HG03439 (cell line): ENCODE measurements at regions not wholly inside any gene's neighbourhood (a gene's known extent, or its start where the extent isn't known, plus 50 kb on each side); places are given as distances from the start of the nearest gene placed in this dataset.
"Not testable (repeated sequence)": the region's sequence is repeated elsewhere in the genome, so short reads cannot be mapped to it uniquely, and the experiment has no call there.

Experiments used
- ATAC-seq: cut with Tn5 transposase; IDR thresholded peaks from one replicate; pipeline ENCODE4 v1.9.1; 2021; ENCODE audit warnings: mild to moderate bottlenecking, moderate library complexity; ENCODE audit not compliant: unreplicated experiment

GRCh38 chr10:4186849-4187540 is 402.0 kb upstream of the KLF6 start:
- ATAC-seq: no peak

GRCh38 chr10:4183761-4184261 is 398.8 kb upstream of the KLF6 start:
- no peak for ATAC-seq

DNA sequence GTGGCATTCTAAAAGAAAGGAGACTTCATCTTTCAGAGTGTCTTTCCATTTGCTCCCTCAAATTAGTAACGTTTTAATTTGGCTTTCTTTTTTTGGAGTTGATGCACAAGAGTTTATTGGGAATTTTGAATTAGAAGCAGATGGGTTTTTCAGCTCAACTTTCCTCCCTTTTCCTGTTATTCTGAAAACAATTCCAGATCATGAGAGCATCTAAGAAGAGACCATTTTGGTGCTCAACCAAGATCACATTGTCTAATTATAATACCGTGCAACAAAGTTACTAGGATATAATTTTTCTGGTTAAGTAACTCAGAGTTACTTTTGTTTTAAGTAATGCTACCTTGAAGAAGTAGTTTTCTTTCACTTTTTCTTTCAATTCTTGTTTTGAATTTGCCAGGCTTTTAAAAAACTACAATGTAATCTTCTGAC is 396.6 kb upstream of the KLF6 start:
- no peak for ATAC-seq

GRCh38 chr10:4181081-4181480 is 396.1 kb upstream of the KLF6 start:
- ATAC-seq: no peak

GRCh38 chr10:4177791-4178190 is 392.8 kb upstream of the KLF6 start:
- no peak for ATAC-seq

DNA sequence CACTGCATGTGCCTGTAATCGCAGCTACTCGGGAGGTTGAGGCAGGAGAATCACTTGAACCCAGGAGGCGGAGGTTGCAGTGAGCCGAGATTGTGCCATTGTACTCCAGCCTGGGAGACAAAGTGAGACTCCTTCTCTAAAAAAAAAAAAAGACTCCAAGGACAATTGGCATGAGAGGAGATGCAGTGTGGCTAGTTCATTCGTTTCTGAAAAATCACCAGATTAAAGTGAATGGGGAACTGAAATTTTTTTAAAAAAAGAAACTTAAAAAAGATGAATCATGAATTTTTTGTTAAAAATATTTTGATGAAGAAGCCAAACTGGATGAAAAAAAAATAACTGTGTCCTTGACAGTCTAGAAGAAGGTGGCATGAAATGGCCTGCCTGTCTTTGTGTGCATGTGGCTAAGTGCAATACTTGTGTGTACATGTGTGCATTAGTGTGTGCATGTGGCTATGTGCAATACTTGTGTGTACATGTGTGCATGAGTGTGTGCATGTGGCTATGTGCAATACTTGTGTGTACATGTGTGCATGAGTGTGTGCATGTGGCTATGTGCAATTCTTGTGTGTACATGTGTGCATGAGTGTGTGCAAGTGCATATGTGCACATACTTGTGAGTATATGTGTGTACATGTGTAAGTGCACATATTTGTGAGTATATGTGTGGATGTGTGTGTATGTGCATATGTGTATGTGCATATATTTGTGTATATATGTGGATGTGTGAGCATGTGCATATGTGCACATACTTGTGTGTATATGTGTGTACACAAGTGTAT is 391.7 kb upstream of the KLF6 start:
- ATAC-seq: no peak

DNA sequence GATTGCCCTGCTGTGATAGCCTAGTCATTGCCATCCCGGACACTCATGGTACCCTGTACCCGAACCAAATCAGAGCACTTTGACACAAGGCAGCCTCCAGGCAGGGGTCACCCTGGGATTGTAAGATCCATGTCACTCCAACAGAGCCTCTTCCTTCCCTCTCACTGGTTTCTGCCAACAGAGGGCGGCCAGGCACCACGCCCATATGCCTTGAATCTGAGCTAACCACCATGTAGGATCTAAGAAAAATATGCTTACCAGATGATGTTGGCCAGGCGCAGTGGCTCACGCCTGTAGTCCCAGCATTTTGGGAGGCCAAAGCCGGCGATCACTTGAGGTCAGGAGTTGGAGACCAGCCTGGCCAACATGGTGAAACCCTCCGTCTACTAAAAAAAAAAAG is 389.2 kb upstream of the KLF6 start:
- no peak for ATAC-seq

DNA sequence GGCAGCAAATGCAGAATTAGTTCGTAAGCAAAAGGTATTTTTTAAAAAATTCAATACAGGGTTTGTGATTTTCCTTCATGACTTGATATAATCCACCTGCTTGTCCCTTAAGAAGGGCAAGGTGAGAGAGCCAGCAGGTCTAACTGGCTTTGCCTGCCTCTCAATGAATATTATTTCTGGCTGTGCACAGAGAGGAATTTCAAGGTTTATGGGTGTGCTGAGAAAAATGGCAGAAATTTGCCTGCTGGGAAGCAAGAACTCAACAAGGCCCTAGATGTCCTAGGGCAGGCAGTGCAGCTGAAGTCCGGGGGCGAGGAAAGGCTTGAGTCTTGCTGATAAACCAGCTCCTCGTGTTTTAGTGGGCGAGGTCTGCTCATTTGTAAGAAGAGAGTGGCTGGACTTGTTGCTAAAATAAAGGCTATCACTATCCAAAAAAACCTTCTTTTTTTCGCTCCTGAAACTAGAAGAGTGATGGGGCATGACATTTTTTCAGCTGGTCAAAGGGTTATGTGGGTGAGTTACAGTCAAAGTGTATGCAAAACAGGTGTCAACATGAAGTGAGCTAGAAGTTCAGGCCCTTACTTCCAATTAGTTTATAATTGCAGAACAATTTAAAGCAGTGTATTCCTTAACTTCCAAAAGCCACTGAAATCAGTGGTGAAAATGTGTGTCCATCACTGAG is 385.8 kb upstream of the KLF6 start:
- no peak for ATAC-seq

DNA sequence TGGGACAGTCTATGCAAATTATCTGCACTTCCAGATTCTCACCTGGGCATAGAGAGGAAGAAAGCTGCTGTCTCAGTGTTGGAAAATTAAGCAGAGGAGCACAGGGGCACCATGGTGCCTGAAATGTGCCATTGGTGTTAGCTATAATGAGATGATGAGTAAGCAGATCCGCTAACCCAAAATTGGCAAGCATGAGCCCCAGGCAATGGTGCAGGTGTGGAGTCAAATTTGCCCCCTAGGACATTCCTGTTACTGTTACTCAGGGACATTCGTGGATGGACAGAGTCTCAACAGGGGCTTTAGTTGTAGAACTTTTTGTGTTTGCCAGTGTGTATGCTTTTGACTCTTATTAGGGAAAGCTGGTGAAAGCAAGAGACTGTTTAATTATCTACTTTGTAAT is 385.2 kb upstream of the KLF6 start:
- ATAC-seq: no peak

DNA sequence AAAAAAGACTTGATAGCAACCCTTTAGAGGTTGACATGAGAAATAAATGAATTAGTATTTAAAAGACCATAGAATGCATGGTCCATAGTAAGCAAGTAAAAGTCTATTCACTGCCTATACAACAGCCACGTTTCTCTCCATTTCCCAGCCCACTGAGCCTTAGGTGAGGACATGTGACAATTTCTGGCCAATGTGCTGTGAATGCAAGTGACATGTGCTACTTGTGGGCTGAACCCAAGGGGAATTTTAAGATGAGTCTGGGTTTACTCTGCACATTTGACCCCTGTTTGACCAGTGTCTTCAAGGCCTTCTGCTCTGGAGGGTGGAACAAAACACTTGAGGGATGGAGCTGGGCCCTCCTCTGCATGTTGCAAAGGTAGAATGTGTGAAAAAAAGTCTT is 384.4 kb upstream of the KLF6 start:
- no peak for ATAC-seq

DNA sequence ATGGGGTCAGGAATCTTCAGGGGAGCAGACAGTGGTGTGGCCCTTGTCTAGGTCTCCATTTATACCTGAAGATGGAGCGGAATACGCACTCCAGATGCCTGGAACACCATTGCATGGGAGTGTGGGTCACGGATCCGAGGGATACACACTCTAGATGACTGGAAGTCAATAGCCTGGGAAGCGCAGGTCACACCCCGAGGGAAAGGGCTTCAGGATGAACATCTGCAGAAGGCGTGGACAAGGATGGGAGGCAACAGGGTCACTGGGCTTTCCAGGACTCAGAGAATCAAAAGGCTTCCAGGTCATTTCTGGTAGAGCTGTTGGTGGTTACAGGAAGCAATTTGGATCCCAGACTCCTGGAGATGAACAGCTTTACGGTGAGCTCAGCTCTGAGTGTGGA is 382.2 kb upstream of the KLF6 start:
- ATAC-seq: no peak

DNA sequence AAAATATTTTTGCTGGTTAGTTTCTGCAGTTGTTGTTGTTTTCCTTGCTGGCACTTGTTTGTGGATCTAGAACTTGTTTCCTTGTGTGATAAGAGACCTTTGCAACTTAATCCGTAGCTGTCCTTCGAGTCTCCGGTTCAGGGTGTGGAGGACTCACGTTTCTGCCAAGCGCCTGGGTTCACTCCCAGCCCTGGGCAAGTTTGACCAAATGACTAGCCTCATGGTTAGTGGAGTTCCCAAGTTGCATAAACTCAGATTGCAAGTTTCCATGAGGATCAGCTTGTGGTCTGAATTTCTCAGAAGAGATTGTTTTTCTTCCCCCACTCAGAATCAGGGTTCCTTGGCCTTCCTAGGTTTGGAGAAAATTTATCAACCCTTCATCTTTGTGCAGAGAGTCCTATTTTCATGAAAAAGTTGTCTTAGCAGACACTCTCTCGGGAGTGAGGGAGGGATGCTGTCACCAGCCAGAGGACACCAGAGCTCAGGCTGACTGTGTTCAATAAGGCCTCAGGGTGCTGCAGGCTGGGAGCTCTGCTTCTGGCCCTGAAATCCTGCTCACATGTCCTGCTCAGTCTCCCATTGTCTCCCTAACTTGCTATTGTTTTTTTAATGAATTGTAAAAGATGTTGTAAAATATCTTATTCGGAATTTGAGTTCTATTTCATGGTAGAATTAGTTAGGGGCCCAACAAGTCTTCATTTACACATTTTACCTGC is 377.7 kb upstream of the KLF6 start:
- ATAC-seq: no peak

DNA sequence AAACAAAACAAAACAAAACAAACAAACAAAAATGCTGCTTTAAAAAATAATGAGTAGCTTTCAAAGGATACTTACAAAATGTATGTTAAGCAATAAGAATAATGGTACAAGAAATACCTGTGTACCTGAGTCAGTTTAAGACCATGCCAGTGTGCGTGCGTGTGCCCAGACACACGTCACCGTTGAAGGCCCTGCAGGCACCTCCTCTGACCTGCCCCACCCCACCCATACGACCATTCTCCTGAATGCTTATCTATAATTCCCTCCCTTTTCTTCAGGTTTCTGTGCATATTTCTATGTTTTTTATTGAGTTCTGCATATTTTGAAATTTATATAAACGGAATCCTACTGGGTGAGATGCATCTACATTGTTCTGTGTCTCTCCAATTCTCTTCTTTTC is 374.2 kb upstream of the KLF6 start:
- ATAC-seq: no peak

DNA sequence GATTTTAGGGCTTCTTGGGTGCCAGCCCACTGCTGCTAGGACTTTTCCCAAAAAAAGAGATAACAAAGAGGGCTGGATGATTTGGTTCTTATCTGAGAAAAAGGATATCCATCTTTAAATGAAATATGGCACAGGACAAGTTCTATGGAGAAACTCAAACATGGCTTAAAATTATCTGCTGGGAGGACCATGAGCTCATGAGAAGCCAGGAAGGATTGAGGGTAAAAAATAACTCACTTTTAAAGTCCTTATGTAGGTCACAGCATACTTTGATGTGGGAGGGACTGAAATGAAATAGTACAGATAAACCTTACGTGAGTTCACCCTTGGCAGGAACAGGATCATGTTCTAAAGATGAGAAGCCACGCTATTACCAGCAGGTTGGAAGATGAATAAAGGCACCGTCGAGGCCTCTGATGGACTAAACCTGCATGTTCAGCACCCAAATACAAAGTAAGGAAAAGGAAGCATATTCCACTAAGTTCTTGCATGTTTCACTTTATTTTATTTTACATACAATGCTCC is 369.2 kb upstream of the KLF6 start:
- ATAC-seq: no peak

- ATAC-seq: no peak
These were observed 366.5 kb upstream of the KLF6 start for GRCh38 chr10:4151466-4151865.

DNA sequence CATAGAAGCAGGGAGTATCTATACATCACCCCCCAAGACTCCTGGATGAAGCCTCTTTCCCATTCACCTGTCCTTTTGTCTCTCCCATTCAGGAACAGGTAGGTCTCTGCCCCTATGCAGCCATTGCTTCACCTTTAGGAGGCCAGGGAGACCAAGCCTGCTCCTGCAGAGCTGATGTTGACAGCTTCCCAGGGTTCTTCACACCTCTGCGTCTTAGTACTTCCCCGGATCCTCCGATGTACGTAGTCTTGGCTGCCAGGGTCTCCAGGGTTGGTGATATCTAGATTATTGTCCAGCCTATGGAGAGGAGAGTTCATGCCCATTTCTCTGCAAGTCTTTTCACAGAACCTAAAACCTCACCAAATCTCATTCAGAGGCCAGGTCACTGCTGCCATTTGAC is 365.7 kb upstream of the KLF6 start:
- no peak for ATAC-seq

DNA sequence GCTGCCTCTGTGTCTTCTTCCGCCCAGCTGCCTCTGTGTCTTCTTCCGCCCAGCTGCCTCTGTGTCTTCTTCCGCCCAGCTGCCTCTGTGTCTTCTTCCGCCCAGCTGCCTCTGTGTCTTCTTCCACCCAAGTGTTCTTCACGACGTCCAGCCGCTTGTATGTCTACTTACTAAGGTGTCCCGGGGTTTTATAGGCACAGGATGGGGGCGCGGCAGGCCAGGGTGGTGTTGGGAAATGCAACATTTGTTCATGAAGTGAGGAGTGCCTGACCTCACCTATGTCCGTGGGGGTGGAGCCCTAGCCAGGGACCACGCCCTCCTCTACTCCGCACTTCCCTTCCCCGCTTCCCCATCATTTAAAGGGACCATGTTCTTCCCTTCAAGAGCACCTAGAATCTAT is 364.5 kb upstream of the KLF6 start:
- ATAC-seq: not testable (repeated sequence)

DNA sequence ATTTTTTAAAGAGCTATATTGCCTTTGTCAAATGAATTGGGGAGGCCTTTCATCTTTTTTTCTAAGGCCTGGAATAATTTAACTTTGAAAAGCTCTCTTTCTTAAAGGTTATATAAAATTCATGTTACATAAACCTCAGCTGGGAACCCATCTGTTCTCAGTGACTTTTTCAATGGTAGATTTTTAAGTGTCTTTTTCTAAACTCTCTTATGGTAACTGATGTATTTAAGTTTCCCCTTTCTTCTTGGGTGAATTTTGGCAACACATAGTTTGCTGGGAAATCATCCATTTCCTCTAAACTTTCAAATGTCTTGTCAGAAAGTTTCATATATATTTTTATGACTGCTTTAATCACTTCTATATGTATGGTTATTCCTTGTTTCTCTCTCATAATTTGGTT is 362.2 kb upstream of the KLF6 start:
- ATAC-seq: no peak

DNA sequence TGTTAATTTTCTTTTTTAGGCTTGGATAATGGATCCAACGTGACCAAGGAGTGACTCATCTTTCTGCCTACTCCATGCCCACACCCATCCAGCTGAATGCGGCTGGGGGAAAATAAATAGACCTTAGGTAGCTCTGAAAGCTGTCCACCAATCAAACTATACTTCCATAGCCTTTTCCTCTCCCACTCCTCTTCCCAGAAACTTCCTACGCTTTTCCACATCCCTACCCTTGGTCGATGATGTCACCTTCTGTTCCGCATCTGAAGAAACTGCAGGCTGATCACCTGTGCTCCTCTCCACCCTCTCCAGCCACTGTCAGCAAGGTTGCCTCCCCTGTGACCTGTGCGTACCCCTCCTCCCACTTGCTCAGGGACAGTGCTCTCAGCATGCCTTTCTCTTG is 359.8 kb upstream of the KLF6 start:
- no peak for ATAC-seq

- no peak for ATAC-seq
These were observed 356.5 kb upstream of the KLF6 start for GRCh38 chr10:4141471-4141870.

GRCh38 chr10:4138146-4138721 is 353.2 kb upstream of the KLF6 start:
- no peak for ATAC-seq
